ENCODE measurements at regions not wholly inside any gene's neighbourhood (a gene's known extent, or its start where the extent isn't known, plus 50 kb on each side); places are given as distances from the start of the nearest gene placed in this dataset.

DNA sequence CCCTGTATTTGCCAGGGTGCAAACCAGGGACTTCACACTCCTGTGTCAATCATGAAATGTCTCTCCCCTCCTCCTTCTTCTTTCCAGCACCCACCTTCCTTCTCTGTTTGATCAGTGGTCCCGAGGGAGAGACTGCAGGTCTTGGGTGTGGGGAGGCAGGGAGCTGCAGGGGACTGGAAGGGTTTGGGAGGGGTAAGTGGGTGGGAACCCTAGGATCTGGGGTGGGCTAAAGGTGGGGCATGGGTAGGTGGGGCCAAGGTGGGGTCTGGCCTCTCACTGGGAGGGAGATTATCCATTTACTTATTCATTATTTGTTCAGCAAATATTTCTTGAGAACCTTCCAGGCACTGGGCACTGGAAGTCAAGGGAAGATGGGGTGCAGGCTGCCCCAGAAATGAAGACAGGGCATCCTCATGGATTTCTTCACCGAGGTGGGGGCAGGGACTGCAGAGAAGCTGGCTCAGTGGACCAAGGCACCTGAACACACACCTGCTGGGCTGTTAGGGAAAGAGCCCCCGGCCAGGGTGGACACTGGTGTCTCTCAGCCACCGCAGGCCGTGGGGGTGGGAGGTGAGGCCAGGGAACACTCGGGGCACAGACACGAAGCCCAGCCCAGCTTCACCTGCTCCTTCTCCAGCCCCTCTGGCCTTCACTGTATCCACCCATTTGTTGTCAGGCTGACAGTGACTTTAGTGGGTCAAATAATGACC is 193.9 kb upstream of the C1orf174 start:
- Histone ChIP-seq H3K36me3 (ENCODE audit: control insufficient read depth in 2 of 2, insufficient read depth in 2 of 2, low read length in 2 of 2) (no peaks in the 10 kb centered on the region), H3K4me1 (ENCODE audit: control insufficient read depth in 2 of 2, insufficient read depth in 2 of 2, low read length in 2 of 2) (no peaks in the 10 kb centered on the region), H3K27me3 (ENCODE audit: control insufficient read depth in 2 of 2, insufficient read depth in 2 of 2, low read length in 2 of 2) (no peaks in the 10 kb centered on the region), H3K27ac (ENCODE audit: low read depth in 2 of 2, low read length in 2 of 2) (no peak overlapping the region), H3K9ac (ENCODE audit: low read depth in 1 of 2, low read length in 2 of 2) (no peak overlapping the region), H3K4me3 (ENCODE audit: low read length in 2 of 2) (no peak overlapping the region), H3K9me3 (ENCODE audit: control insufficient read depth in 2 of 2, low read length in 2 of 2) (peaks cover 0 to 5% of the 10 kb centered on the region in 2 donors)

DNA sequence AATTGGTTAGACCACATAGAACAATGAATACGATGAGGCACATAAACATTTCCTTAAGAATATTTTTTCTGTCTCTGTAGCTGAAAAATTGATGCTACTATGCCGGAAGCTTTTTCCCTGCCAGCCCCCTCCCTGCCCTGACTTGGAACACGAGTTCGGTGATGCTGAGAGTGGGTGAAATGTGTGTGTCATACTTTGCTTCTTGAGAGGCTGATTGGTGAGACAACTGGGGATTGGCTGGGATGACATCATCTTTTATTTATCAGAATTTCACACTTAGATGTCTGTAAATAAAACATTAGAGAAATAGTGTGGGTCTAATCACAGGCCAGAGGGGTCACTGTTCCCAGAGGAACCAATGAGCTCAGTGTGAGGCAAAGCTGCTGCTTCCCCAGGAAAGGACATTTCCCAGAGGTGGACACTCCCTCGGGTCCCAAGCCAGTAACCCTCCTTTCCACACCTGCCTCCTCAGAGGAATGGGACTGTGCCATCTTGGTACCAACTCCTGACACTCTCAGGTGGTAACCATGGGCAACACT is 195.4 kb upstream of the C1orf174 start:
- Histone ChIP-seq H3K9ac (ENCODE audit: low read depth in 1 of 2, low read length in 2 of 2) (no peak overlapping the region), H3K27ac (ENCODE audit: low read depth in 2 of 2, low read length in 2 of 2) (no peak overlapping the region), H3K27me3 (ENCODE audit: control insufficient read depth in 2 of 2, insufficient read depth in 2 of 2, low read length in 2 of 2) (no peaks in the 10 kb centered on the region), H3K9me3 (ENCODE audit: control insufficient read depth in 2 of 2, low read length in 2 of 2) (peaks cover 0 to 5% of the 10 kb centered on the region in 2 donors), H3K36me3 (ENCODE audit: control insufficient read depth in 2 of 2, insufficient read depth in 2 of 2, low read length in 2 of 2) (no peaks in the 10 kb centered on the region), H3K4me3 (ENCODE audit: low read length in 2 of 2) (no peak overlapping the region), H3K4me1 (ENCODE audit: control insufficient read depth in 2 of 2, insufficient read depth in 2 of 2, low read length in 2 of 2) (no peaks in the 10 kb centered on the region)

DNA sequence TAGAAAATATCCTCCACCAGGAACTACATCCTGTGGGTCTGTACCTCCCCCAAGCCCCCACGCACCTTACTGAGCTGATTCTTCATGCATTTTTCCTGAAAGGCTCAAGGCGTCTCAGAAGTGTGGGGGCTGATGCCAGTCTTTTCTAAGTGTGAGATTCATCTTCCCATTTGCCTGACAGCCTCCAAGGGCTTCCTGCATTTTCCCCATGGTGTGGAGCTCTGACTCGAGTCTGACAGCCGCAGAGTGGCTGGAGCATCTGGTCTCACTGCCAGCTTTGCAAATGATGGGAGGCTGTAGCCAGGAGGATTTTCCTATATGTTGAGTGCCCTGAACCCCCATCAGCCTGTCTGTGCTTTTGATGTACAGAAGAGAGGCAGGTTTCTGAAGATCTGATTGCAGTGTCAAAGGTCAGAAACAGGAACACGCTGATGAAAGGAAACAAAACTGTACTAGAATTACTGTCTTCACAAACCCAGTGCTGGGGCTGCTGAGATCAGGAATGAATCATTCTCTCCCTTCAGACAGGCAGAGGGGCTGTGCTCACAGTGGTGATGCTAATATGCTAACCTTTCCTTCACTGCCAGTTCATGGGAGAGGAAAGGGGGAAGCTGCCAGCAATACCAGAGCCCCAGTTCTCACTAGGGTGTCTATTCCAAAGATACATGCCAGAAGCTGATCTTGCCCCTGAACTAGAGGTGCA is 201.5 kb upstream of the C1orf174 start:
- no peak overlapping the region for H3K9ac ChIP-seq (ENCODE audit: low read depth in 1 of 2, low read length in 2 of 2)
- H3K4me3 ChIP-seq (ENCODE audit: low read length in 2 of 2): no peak overlapping the region
- H3K4me1 ChIP-seq (ENCODE audit: control insufficient read depth in 2 of 2, insufficient read depth in 2 of 2, low read length in 2 of 2): no peaks in the 10 kb centered on the region
- H3K27ac ChIP-seq (ENCODE audit: low read depth in 2 of 2, low read length in 2 of 2): no peak overlapping the region
- H3K36me3 ChIP-seq (ENCODE audit: control insufficient read depth in 2 of 2, insufficient read depth in 2 of 2, low read length in 2 of 2): no peaks in the 10 kb centered on the region
- H3K9me3 ChIP-seq (ENCODE audit: control insufficient read depth in 2 of 2, low read length in 2 of 2): no peaks in the 10 kb centered on the region
- H3K27me3 ChIP-seq (ENCODE audit: control insufficient read depth in 2 of 2, insufficient read depth in 2 of 2, low read length in 2 of 2): no peaks in the 10 kb centered on the region

DNA sequence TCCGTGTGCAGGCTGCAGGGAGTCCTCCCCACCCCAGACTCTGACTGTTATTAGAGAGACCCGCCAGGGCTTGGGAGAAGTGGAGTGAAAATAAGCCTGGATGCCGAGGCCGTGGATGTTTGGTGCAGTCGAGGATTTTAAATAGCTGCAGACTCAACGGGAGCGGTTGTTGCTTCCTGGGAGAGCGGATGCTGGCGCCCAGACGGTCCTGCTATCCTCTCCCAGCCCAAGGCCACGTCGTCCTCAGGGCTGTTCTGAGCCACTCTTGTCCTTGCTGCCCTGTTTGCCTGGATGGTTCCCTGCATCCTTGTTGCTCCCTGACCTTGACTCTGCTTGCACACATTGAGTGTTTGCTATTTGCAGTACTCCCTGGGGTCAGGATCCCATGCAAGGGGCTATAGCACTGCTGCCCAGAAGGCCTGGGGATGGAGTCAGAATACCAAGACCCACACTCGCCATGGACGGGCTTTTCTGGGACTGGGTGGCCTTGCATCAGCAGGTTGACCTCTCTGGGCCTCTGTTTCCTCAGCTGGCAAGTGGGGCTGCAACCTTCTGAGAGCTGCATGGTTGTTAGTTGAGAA is 205.3 kb upstream of the C1orf174 start:
- H3K4me3 ChIP-seq (ENCODE audit: low read length in 2 of 2): no peak overlapping the region
- no peaks in the 10 kb centered on the region for H3K4me1 ChIP-seq (ENCODE audit: control insufficient read depth in 2 of 2, insufficient read depth in 2 of 2, low read length in 2 of 2)
- H3K9me3 ChIP-seq (ENCODE audit: control insufficient read depth in 2 of 2, low read length in 2 of 2): no peaks in the 10 kb centered on the region
- no peaks in the 10 kb centered on the region for H3K36me3 ChIP-seq (ENCODE audit: control insufficient read depth in 2 of 2, insufficient read depth in 2 of 2, low read length in 2 of 2)
- no peak overlapping the region for H3K9ac ChIP-seq (ENCODE audit: low read depth in 1 of 2, low read length in 2 of 2)
- H3K27ac ChIP-seq (ENCODE audit: low read depth in 2 of 2, low read length in 2 of 2): no peak overlapping the region
- H3K27me3 ChIP-seq (ENCODE audit: control insufficient read depth in 2 of 2, insufficient read depth in 2 of 2, low read length in 2 of 2): no peaks in the 10 kb centered on the region

DNA sequence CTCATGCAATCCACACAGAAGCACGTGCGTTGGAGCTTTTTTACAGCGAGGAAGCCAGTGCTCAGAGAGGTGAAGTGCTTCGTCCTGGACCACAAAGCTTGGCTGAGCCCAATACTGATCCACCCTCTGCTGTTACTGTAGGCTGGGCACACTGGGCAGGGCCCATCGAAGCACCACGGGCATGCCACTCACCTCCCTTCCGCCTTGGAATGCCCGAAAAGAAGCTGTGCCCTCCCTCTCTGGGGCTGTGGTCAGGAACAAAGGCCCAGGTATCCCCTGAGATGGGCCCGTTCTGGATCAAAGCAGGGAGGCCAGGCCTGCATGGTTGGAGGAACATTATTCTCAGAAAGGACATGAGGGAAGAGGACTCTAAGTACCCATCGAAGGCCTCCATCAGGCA is 206.7 kb upstream of the C1orf174 start:
- Histone ChIP-seq H3K27ac (ENCODE audit: low read depth in 2 of 2, low read length in 2 of 2) (no peak overlapping the region), H3K4me3 (ENCODE audit: low read length in 2 of 2) (no peak overlapping the region), H3K9ac (ENCODE audit: low read depth in 1 of 2, low read length in 2 of 2) (no peak overlapping the region), H3K4me1 (ENCODE audit: control insufficient read depth in 2 of 2, insufficient read depth in 2 of 2, low read length in 2 of 2) (no peaks in the 10 kb centered on the region), H3K27me3 (ENCODE audit: control insufficient read depth in 2 of 2, insufficient read depth in 2 of 2, low read length in 2 of 2) (no peaks in the 10 kb centered on the region), H3K9me3 (ENCODE audit: control insufficient read depth in 2 of 2, low read length in 2 of 2) (no peaks in the 10 kb centered on the region), H3K36me3 (ENCODE audit: control insufficient read depth in 2 of 2, insufficient read depth in 2 of 2, low read length in 2 of 2) (no peaks in the 10 kb centered on the region)

DNA sequence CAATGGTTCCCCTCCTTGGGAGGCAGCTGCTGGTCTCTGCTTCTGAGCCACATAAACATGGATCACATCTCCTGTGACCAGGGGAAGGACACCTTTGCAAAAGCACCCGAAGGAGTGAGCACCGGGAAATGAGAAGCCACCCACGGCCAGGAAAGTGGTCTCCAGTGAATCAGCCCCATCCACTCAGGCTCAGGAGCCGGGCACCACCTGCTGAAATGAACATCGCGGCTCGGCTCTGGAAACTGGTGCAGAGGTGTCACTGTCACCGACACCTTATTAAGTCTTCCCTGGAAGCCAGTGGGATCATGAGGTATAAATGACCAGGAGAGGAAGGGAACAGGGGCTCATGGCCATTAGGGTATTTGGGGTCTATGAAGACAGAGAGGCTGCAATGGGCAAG is 207.2 kb upstream of the C1orf174 start:
- Histone ChIP-seq H3K36me3 (ENCODE audit: control insufficient read depth in 2 of 2, insufficient read depth in 2 of 2, low read length in 2 of 2) (no peaks in the 10 kb centered on the region), H3K27me3 (ENCODE audit: control insufficient read depth in 2 of 2, insufficient read depth in 2 of 2, low read length in 2 of 2) (no peaks in the 10 kb centered on the region), H3K4me3 (ENCODE audit: low read length in 2 of 2) (no peak overlapping the region), H3K9ac (ENCODE audit: low read depth in 1 of 2, low read length in 2 of 2) (no peak overlapping the region), H3K9me3 (ENCODE audit: control insufficient read depth in 2 of 2, low read length in 2 of 2) (no peaks in the 10 kb centered on the region), H3K27ac (ENCODE audit: low read depth in 2 of 2, low read length in 2 of 2) (no peak overlapping the region), H3K4me1 (ENCODE audit: control insufficient read depth in 2 of 2, insufficient read depth in 2 of 2, low read length in 2 of 2) (no peaks in the 10 kb centered on the region)

DNA sequence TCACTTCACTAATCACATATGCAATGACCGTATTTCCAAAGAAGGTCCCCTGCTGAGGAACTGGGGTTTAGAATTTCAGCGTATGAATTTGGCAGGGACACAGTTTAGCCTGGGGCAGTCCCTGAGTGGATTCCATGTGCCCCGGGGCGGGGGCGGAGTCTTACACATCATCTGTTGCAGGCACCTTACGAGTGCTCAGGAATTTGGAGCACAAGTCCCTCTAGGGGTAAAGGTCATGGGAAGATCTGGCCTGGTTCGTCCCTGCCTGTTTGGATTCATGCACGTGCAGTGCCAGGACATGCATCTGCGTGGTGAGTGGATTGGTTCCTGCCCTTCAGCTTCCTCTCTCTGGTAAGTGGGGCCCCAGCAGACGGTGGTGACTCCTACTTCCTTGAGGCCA is 208.3 kb upstream of the C1orf174 start:
- Histone ChIP-seq H3K4me1 (ENCODE audit: control insufficient read depth in 2 of 2, insufficient read depth in 2 of 2, low read length in 2 of 2) (no peaks in the 10 kb centered on the region), H3K9me3 (ENCODE audit: control insufficient read depth in 2 of 2, low read length in 2 of 2) (no peaks in the 10 kb centered on the region), H3K27ac (ENCODE audit: low read depth in 2 of 2, low read length in 2 of 2) (no peak overlapping the region), H3K36me3 (ENCODE audit: control insufficient read depth in 2 of 2, insufficient read depth in 2 of 2, low read length in 2 of 2) (no peaks in the 10 kb centered on the region), H3K9ac (ENCODE audit: low read depth in 1 of 2, low read length in 2 of 2) (no peak overlapping the region), H3K4me3 (ENCODE audit: low read length in 2 of 2) (no peak overlapping the region), H3K27me3 (ENCODE audit: control insufficient read depth in 2 of 2, insufficient read depth in 2 of 2, low read length in 2 of 2) (no peaks in the 10 kb centered on the region)

DNA sequence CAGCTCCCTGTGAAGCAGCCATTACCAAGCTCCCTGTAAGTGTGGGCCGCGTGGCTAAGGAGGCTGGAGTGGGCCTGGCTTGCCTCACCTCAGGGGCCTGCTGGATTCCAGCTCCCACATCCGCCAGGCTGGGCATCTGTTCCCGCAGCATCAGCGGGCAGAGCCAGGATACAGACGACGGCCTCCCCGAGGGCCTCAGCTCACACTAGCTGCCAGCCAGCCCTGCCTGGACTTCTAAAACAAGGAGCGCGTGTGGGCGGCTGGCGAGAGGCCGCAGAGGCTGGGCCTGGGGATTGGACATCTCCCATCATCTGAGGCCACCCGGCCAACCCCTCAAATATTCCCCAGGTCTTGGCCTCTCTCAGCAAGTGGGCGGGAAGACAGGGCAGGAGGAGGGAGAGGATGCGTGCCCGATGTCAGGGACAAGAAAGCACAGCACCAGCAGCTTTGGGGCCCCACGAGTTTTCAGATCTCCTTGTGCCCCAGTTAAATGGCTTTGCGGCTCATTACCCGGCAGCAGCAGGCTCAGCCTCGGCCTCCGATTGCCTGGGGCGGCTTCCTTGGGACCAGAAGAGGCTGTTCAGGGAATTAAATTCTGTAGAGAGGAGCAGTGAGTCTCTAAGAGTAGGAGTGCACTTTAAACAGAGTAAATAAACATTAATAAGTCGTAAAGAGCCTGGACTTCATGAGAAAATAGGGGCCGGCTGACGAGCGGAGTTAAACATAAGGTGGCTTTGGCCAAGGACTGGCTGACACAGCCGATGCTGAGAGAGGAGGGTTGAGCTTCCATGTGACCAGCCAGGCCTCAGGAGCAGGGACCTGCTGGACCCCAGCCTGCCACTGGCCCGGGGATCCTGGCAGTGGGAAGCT is 208.9 kb upstream of the C1orf174 start:
- Histone ChIP-seq H3K9me3 (ENCODE audit: control insufficient read depth in 2 of 2, low read length in 2 of 2) (peaks cover 0 to 4% of the 10 kb centered on the region in 2 donors), H3K27me3 (ENCODE audit: control insufficient read depth in 2 of 2, insufficient read depth in 2 of 2, low read length in 2 of 2) (no peaks in the 10 kb centered on the region), H3K36me3 (ENCODE audit: control insufficient read depth in 2 of 2, insufficient read depth in 2 of 2, low read length in 2 of 2) (no peaks in the 10 kb centered on the region), H3K9ac (ENCODE audit: low read depth in 1 of 2, low read length in 2 of 2) (no peak overlapping the region), H3K27ac (ENCODE audit: low read depth in 2 of 2, low read length in 2 of 2) (no peak overlapping the region), H3K4me3 (ENCODE audit: low read length in 2 of 2) (no peak overlapping the region), H3K4me1 (ENCODE audit: control insufficient read depth in 2 of 2, insufficient read depth in 2 of 2, low read length in 2 of 2) (no peaks in the 10 kb centered on the region)

DNA sequence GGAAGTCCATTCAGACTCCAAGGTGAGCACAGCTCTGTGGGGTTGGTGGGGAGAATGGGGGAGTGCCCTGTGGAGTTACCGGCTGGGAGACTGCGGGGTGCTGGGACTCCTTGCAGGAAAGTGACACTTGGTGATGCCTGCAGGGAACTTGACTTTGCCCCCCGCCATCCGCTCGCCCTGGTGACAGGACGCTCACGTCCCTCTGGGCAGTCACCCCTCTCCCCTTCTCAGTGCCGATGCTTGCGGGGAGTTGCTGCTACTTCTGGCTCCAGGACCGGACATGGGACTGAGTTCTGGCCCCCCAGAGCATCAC is 209.5 kb upstream of the C1orf174 start:
- Histone ChIP-seq H3K4me3 (ENCODE audit: low read length in 2 of 2) (no peak overlapping the region), H3K9me3 (ENCODE audit: control insufficient read depth in 2 of 2, low read length in 2 of 2) (peaks cover 0 to 4% of the 10 kb centered on the region in 2 donors), H3K4me1 (ENCODE audit: control insufficient read depth in 2 of 2, insufficient read depth in 2 of 2, low read length in 2 of 2) (no peaks in the 10 kb centered on the region), H3K27me3 (ENCODE audit: control insufficient read depth in 2 of 2, insufficient read depth in 2 of 2, low read length in 2 of 2) (no peaks in the 10 kb centered on the region), H3K9ac (ENCODE audit: low read depth in 1 of 2, low read length in 2 of 2) (no peak overlapping the region), H3K27ac (ENCODE audit: low read depth in 2 of 2, low read length in 2 of 2) (no peak overlapping the region), H3K36me3 (ENCODE audit: control insufficient read depth in 2 of 2, insufficient read depth in 2 of 2, low read length in 2 of 2) (no peaks in the 10 kb centered on the region)

DNA sequence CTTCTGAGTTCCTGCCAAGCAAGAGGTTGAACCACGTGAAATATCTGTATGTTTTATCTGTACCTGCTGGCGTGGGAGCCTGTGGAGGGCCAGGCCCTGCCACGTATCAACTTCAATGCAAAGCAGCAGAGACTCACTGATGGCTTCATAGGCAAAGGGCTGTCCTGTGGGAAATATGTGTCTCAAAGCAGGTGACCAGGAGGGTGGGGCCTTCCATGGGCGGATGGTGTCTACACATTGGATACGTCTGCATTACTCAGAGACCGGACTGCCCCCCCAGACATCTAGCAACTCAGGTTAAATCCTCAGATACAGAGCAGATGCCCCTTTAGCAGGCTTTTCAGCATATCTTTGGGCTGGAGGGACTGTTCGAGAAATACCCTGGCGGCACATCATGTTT is 210.8 kb upstream of the C1orf174 start:
- no peaks in the 10 kb centered on the region for H3K27me3 ChIP-seq (ENCODE audit: control insufficient read depth in 2 of 2, insufficient read depth in 2 of 2, low read length in 2 of 2)
- no peak overlapping the region for H3K9ac ChIP-seq (ENCODE audit: low read depth in 1 of 2, low read length in 2 of 2)
- H3K9me3 ChIP-seq (ENCODE audit: control insufficient read depth in 2 of 2, low read length in 2 of 2): peaks cover 0 to 4% of the 10 kb centered on the region in 2 donors
- H3K36me3 ChIP-seq (ENCODE audit: control insufficient read depth in 2 of 2, insufficient read depth in 2 of 2, low read length in 2 of 2): no peaks in the 10 kb centered on the region
- H3K27ac ChIP-seq (ENCODE audit: low read depth in 2 of 2, low read length in 2 of 2): no peak overlapping the region
- no peaks in the 10 kb centered on the region for H3K4me1 ChIP-seq (ENCODE audit: control insufficient read depth in 2 of 2, insufficient read depth in 2 of 2, low read length in 2 of 2)
- H3K4me3 ChIP-seq (ENCODE audit: low read length in 2 of 2): no peak overlapping the region
